HEK293 (cell line): ENCODE measurements at regions not wholly inside any gene's neighbourhood (a gene's known extent, or its start where the extent isn't known, plus 50 kb on each side); places are given as distances from the start of the nearest gene placed in this dataset.

Experiments used
- CTCF ChIA-PET: fragments of 350-600 bp; formaldehyde crosslinking; extraction: SDS; loops from one replicate; lab custom pipeline; 2021; ENCODE audit warnings: antibody characterized with exemption; lab: Yijun Ruan, JAX
- POLR2A ChIA-PET: fragments of 300-600 bp; formaldehyde crosslinking; extraction: SDS; loops from one replicate; lab custom pipeline; 2020; ENCODE audit warnings: antibody characterized with exemption, inconsistent platforms; lab: Yijun Ruan, JAX
- H3K27ac ChIP-seq: fragments of 200-500 bp; sonication (Bioruptor generic); 2 replicates; pipeline ENCODE4 v1.5.1; 2014; ENCODE audit warnings: low read depth, low read length, control low read depth, inconsistent platforms; ENCODE audit errors: extremely low read depth
- H3K36me3 ChIP-seq, 2 experiments: fragments of 200-500 bp in 1 of 2; sonication (Bioruptor generic) in 1 of 2; 1 replicate in 1 of 2; 2 replicates in 1 of 2; pipeline ENCODE4 v1.5.1; 2014 to 2017; ENCODE audit warnings: inconsistent platforms in 2 of 2, low read length in 2 of 2; ENCODE audit not compliant: control insufficient read depth in 2 of 2, insufficient read depth in 1 of 2
- H3K4me1 ChIP-seq: fragments of 200-500 bp; sonication (Bioruptor generic); 2 replicates; pipeline ENCODE4 v1.5.1; 2014; ENCODE audit warnings: mild to moderate bottlenecking, low read length, inconsistent platforms; ENCODE audit not compliant: control insufficient read depth, insufficient read depth
- H3K4me3 ChIP-seq: 2 replicates; pipeline ENCODE4 v1.5.1; 2011; ENCODE audit warnings: low read depth, mild to moderate bottlenecking, control low read depth, low read length, moderate library complexity
- H3K9me3 ChIP-seq: fragments of 200-500 bp; sonication (Bioruptor generic); 2 replicates; pipeline ENCODE4 v1.5.1; 2014; ENCODE audit warnings: low read depth, low read length, inconsistent platforms; ENCODE audit not compliant: control insufficient read depth, insufficient read depth
- BCL11B ChIP-seq: fragments of 450-650 bp; formaldehyde crosslinking; IDR thresholded peaks from 2 replicates; pipeline ENCODE4 v1.5.1; 2016; ENCODE audit warnings: low read depth, missing biosample characterization, missing genetic modification characterization
- CTCF ChIP-seq: fragments of 450-650 bp; formaldehyde crosslinking; IDR thresholded peaks from 2 replicates; pipeline ENCODE4 v1.5.1; 2016; ENCODE audit warnings: missing biosample characterization, missing genetic modification characterization
- GLIS2 ChIP-seq: fragments of 450-650 bp; formaldehyde crosslinking; IDR thresholded peaks from 2 replicates; pipeline ENCODE4 v1.5.1; 2016; ENCODE audit warnings: missing biosample characterization, missing genetic modification characterization
- HOXA7 ChIP-seq: sonication (generic); formaldehyde crosslinking; IDR thresholded peaks from 2 replicates; pipeline ENCODE4 v1.8.1; 2022; ENCODE audit warnings: missing genetic modification reagents, borderline replicate concordance
- IKZF3 ChIP-seq: fragments of 450-650 bp; IDR thresholded peaks from 2 replicates; pipeline ENCODE4 v1.5.0; 2018; ENCODE audit warnings: missing biosample characterization, mild to moderate bottlenecking, missing genetic modification characterization, moderate library complexity
- KLF17 ChIP-seq: fragments of 450-650 bp; formaldehyde crosslinking; IDR thresholded peaks from 2 replicates; pipeline ENCODE4 v1.5.1; 2016; ENCODE audit warnings: missing biosample characterization, missing genetic modification characterization
- KLF8 ChIP-seq: fragments of 450-650 bp; formaldehyde crosslinking; IDR thresholded peaks from 2 replicates; pipeline ENCODE4 v1.5.1; 2016; ENCODE audit warnings: missing biosample characterization, missing genetic modification characterization
- KLF9 ChIP-seq: fragments of 450-650 bp; formaldehyde crosslinking; IDR thresholded peaks from 2 replicates; pipeline ENCODE4 v1.5.1; 2016; ENCODE audit warnings: missing biosample characterization, missing genetic modification characterization, low read depth
- MEIS1 ChIP-seq: sonication (generic); formaldehyde crosslinking; IDR thresholded peaks from 2 replicates; pipeline ENCODE4 v1.8.1; 2022; ENCODE audit warnings: missing genetic modification reagents, mild to moderate bottlenecking, borderline replicate concordance
- MYNN ChIP-seq: fragments of 450-650 bp; formaldehyde crosslinking; IDR thresholded peaks from 2 replicates; pipeline ENCODE4 v1.5.1; 2016; ENCODE audit warnings: missing biosample characterization, missing genetic modification characterization, borderline replicate concordance
- RBAK ChIP-seq: fragments of 450-650 bp; formaldehyde crosslinking; IDR thresholded peaks from 2 replicates; pipeline ENCODE4 v1.5.1; 2016; ENCODE audit warnings: missing biosample characterization, missing genetic modification characterization
- SCRT1 ChIP-seq: fragments of 450-650 bp; formaldehyde crosslinking; IDR thresholded peaks from 2 replicates; pipeline ENCODE4 v1.5.1; 2016; ENCODE audit warnings: missing biosample characterization, missing genetic modification characterization, borderline replicate concordance
- SP7 ChIP-seq: fragments of 450-650 bp; formaldehyde crosslinking; IDR thresholded peaks from 2 replicates; pipeline ENCODE4 v1.5.1; 2016; ENCODE audit warnings: missing biosample characterization, missing genetic modification characterization
- TCF7L2 ChIP-seq: IDR thresholded peaks from 2 replicates; pipeline ENCODE4 v1.6.1; 2011; ENCODE audit warnings: low read depth, mild to moderate bottlenecking, inconsistent platforms, low read length, moderate library complexity, borderline replicate concordance
- YY2 ChIP-seq: fragments of 450-650 bp; formaldehyde crosslinking; IDR thresholded peaks from 2 replicates; pipeline ENCODE4 v1.5.1; 2016; ENCODE audit warnings: missing biosample characterization, missing genetic modification characterization
- ZBTB21 ChIP-seq: fragments of 450-650 bp; formaldehyde crosslinking; IDR thresholded peaks from 2 replicates; pipeline ENCODE4 v1.5.1; 2017; ENCODE audit warnings: missing biosample characterization, missing genetic modification characterization
- ZIC2 ChIP-seq: fragments of 450-650 bp; formaldehyde crosslinking; IDR thresholded peaks from 2 replicates; pipeline ENCODE4 v1.5.1; 2016; ENCODE audit warnings: missing biosample characterization, missing genetic modification characterization
- ZNF138 ChIP-seq: fragments of 450-650 bp; formaldehyde crosslinking; IDR thresholded peaks from 2 replicates; pipeline ENCODE4 v1.5.1; 2016; ENCODE audit warnings: missing biosample characterization, missing genetic modification characterization, borderline replicate concordance
- ZNF311 ChIP-seq: fragments of 450-650 bp; formaldehyde crosslinking; IDR thresholded peaks from 2 replicates; pipeline ENCODE4 v1.5.1; 2017; ENCODE audit warnings: missing biosample characterization, missing genetic modification characterization, borderline replicate concordance
- ZNF341 ChIP-seq: fragments of 450-650 bp; formaldehyde crosslinking; IDR thresholded peaks from 2 replicates; pipeline ENCODE4; 2016; ENCODE audit warnings: low read depth, missing biosample characterization, missing genetic modification characterization
- ZNF501 ChIP-seq: fragments of 450-650 bp; formaldehyde crosslinking; IDR thresholded peaks from 2 replicates; pipeline ENCODE4 v1.5.1; 2016; ENCODE audit warnings: missing biosample characterization, missing genetic modification characterization
- ZNF530 ChIP-seq: fragments of 450-650 bp; formaldehyde crosslinking; IDR thresholded peaks from 2 replicates; pipeline ENCODE4 v1.5.1; 2016; ENCODE audit warnings: low read depth, missing biosample characterization, missing genetic modification characterization
- ZNF571 ChIP-seq: fragments of 450-650 bp; formaldehyde crosslinking; IDR thresholded peaks from 2 replicates; pipeline ENCODE4 v1.5.0; 2017; ENCODE audit warnings: missing biosample characterization, missing genetic modification characterization
- ZNF654 ChIP-seq: fragments of 450-650 bp; formaldehyde crosslinking; IDR thresholded peaks from 2 replicates; pipeline ENCODE4 v1.5.1; 2016; ENCODE audit warnings: low read depth, missing biosample characterization, missing genetic modification characterization
- ZNF658 ChIP-seq: fragments of 450-650 bp; formaldehyde crosslinking; IDR thresholded peaks from 2 replicates; pipeline ENCODE4; 2016; ENCODE audit warnings: missing biosample characterization, missing genetic modification characterization
- ZNF670 ChIP-seq: fragments of 450-650 bp; formaldehyde crosslinking; IDR thresholded peaks from 2 replicates; pipeline ENCODE4 v1.5.1; 2016; ENCODE audit warnings: missing biosample characterization, missing genetic modification characterization, low read depth
- ZNF768 ChIP-seq: fragments of 450-650 bp; formaldehyde crosslinking; IDR thresholded peaks from 2 replicates; pipeline ENCODE4 v1.5.1; 2018; ENCODE audit warnings: missing biosample characterization, mild to moderate bottlenecking, missing genetic modification characterization
- ZNF792 ChIP-seq: fragments of 450-650 bp; formaldehyde crosslinking; IDR thresholded peaks from 2 replicates; pipeline ENCODE4 v1.5.1; 2016; ENCODE audit warnings: missing biosample characterization, missing genetic modification characterization
- TF ChIP-seq, protein P1 (sequence below): fragments of 450-650 bp; formaldehyde crosslinking; IDR thresholded peaks from 2 replicates; pipeline ENCODE4 v1.5.1; 2017; ENCODE audit warnings: missing biosample characterization, missing genetic modification characterization
- TF ChIP-seq, protein P2 (sequence below): fragments of 450-650 bp; formaldehyde crosslinking; IDR thresholded peaks from 2 replicates; pipeline ENCODE4 v1.5.1; 2016; ENCODE audit warnings: missing biosample characterization, missing genetic modification characterization, low read depth

- TF ChIP-seq ZNF792 (tag by site-specific recombination) (no peak), ZIC2 (tag by site-specific recombination) (no peak)
Measured at GRCh38 chr10:9016930-9017329, 962.4 kb downstream of the GATA3 start (continued).

GRCh38 chr10:9018195-9019173 is 964.0 kb downstream of the GATA3 start:
- Histone ChIP-seq H3K9me3 (no peaks in the 10 kb centered on the region), H3K4me1 (0 out of 2 replicates have a peak, but pooled peaks cover 3% of the 10 kb centered on the region), H3K27ac (no peak overlapping the region), H3K36me3 (no peaks in the 10 kb centered on the region), H3K4me3 (no peak overlapping the region)
- TF ChIP-seq KLF9 (tag by site-specific recombination) (no peak), YY2 (no peak), ZNF571 (tag by site-specific recombination) (no peak), RBAK (tag by site-specific recombination) (no peak), ZNF768 (tag by site-specific recombination) (no peak), ZNF501 (tag by site-specific recombination) (no peak), MEIS1 (CRISPR knock-in tag) (no peak), ZNF654 (tag by site-specific recombination) (no peak), ZNF341 (tag by site-specific recombination) (no peak), ZNF311 (tag by site-specific recombination) (no peak), ZNF658 (no peak), TCF7L2 (no peak), BCL11B (tag by site-specific recombination) (no peak), KLF8 (tag by site-specific recombination) (no peak), ZNF670 (tag by site-specific recombination) (no peak), IKZF3 (no peak), ZNF530 (tag by site-specific recombination) (no peak), HOXA7 (CRISPR knock-in tag) (no peak)
- TF ChIP-seq, protein P1, sequence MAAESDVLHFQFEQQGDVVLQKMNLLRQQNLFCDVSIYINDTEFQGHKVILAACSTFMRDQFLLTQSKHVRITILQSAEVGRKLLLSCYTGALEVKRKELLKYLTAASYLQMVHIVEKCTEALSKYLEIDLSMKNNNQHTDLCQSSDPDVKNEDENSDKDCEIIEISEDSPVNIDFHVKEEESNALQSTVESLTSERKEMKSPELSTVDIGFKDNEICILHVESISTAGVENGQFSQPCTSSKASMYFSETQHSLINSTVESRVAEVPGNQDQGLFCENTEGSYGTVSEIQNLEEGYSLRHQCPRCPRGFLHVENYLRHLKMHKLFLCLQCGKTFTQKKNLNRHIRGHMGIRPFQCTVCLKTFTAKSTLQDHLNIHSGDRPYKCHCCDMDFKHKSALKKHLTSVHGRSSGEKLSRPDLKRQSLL (tag by site-specific recombination) = no peak
- ChIA-PET POLR2A (no interaction called here), CTCF (interaction anchor here (0.6 kb wide), 1 partner anchor 1278 kb away, joined by 3 read pairs; no protein-coding TSS in a partner anchor)

- Histone ChIP-seq H3K27ac (no peak overlapping the region), H3K36me3 (no peaks in the 10 kb centered on the region), H3K9me3 (no peaks in the 10 kb centered on the region), H3K4me3 (no peak overlapping the region), H3K4me1 (0 out of 2 replicates have a peak, but pooled peaks cover 3% of the 10 kb centered on the region)
- ChIA-PET CTCF (no interaction called here), POLR2A (no interaction called here)
- TF ChIP-seq SP7 (tag by site-specific recombination) (no peak), ZNF654 (tag by site-specific recombination) (no peak), SCRT1 (tag by site-specific recombination) (no peak), MYNN (tag by site-specific recombination) (no peak), CTCF (tag by site-specific recombination) (no peak), ZNF138 (no peak), GLIS2 (no peak), ZBTB21 (no peak), KLF17 (tag by site-specific recombination) (no peak)
- TF ChIP-seq, protein P2, sequence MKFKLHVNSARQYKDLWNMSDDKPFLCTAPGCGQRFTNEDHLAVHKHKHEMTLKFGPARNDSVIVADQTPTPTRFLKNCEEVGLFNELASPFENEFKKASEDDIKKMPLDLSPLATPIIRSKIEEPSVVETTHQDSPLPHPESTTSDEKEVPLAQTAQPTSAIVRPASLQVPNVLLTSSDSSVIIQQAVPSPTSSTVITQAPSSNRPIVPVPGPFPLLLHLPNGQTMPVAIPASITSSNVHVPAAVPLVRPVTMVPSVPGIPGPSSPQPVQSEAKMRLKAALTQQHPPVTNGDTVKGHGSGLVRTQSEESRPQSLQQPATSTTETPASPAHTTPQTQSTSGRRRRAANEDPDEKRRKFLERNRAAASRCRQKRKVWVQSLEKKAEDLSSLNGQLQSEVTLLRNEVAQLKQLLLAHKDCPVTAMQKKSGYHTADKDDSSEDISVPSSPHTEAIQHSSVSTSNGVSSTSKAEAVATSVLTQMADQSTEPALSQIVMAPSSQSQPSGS (tag by site-specific recombination) = no peak
Measured at GRCh38 chr10:9023206-9023605, 968.7 kb downstream of the GATA3 start.
